ENCODE measurements at regions not wholly inside any gene's neighbourhood (a gene's known extent, or its start where the extent isn't known, plus 50 kb on each side); places are given as distances from the start of the nearest gene placed in this dataset.

DNA sequence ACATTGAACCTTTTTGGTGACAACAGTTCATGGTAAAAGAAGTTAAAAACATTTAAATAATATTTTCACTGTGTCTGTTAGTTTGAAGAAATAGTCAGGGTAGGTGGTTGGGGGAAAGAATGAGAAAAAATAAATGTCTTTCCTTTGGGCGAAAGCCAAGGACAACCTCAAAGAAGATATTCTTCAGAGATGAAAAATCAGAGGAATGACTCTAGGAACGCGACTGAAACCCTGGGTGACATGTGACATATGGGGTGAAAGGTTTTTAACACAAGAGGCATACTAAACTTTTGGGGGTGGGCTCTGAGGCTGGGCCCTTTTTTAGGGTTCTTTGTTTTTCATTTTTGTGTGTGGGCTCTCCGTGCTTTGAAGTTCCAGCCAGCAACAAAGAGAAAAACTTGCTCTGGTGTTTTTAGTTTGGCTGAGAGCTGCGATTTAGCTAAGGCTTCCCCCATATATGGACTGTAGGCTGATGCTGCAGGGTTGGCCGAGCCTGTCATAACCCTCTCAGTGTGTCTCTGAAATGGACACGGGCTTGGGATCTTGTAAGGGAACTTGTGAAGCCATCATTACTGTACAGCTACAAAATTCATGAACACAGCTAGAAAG lies 610.1 kb upstream of the ARID1B start:
- TF ChIP-seq POLR2A (IDR thresholded peaks at IDR 0.05): no peak
- TF ChIP-seq, protein P1, sequence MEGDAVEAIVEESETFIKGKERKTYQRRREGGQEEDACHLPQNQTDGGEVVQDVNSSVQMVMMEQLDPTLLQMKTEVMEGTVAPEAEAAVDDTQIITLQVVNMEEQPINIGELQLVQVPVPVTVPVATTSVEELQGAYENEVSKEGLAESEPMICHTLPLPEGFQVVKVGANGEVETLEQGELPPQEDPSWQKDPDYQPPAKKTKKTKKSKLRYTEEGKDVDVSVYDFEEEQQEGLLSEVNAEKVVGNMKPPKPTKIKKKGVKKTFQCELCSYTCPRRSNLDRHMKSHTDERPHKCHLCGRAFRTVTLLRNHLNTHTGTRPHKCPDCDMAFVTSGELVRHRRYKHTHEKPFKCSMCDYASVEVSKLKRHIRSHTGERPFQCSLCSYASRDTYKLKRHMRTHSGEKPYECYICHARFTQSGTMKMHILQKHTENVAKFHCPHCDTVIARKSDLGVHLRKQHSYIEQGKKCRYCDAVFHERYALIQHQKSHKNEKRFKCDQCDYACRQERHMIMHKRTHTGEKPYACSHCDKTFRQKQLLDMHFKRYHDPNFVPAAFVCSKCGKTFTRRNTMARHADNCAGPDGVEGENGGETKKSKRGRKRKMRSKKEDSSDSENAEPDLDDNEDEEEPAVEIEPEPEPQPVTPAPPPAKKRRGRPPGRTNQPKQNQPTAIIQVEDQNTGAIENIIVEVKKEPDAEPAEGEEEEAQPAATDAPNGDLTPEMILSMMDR (IDR thresholded peaks at IDR 0.05): no peak

Data from body of pancreas (tissue), 4 donors.